IMR-90 (cell line): ENCODE measurements at regions not wholly inside any gene's neighbourhood (a gene's known extent, or its start where the extent isn't known, plus 50 kb on each side); places are given as distances from the start of the nearest gene placed in this dataset.

Experiments
- ATAC-seq: fragments of 200-7000 bp; cut with Tn5 transposase; 2 replicates; pipeline ENCODE4 v1.9.1; 2020; ENCODE audit warnings: low read depth, mild to moderate bottlenecking, moderate library complexity
- BruUV-seq: library from RNA; stranded (reverse); fragments of 400-500 nt; replicated peaks from 2 replicates; lab custom pipeline; 2021; lab: Mats Ljungman, UMichigan
- CTCF ChIA-PET: fragments of 300-600 bp; formaldehyde crosslinking; extraction: SDS; loops from one replicate; lab custom pipeline; 2021; ENCODE audit warnings: antibody characterized with exemption; lab: Yijun Ruan, JAX
- POLR2A ChIA-PET: fragments of 300-600 bp; sonication (Branson Sonifier 250); formaldehyde crosslinking; loops from one replicate; lab custom pipeline; 2022; ENCODE audit warnings: antibody characterized with exemption; ENCODE audit not compliant: unreplicated experiment; lab: Charles Lee
- DNase-seq: peaks from one replicate; pipeline ENCODE4 v3.0.0; 2013
- H2AFZ ChIP-seq: replicated peaks from 2 replicates; pipeline ENCODE3; 2013; ENCODE audit warnings: low read length, mild to moderate bottlenecking; ENCODE audit not compliant: poor library complexity
- H2AK5ac ChIP-seq: 2 replicates; pipeline ENCODE4 v1.6.1; 2013; ENCODE audit warnings: low read depth, low read length, inconsistent platforms
- H2AK9ac ChIP-seq: replicated peaks from 2 replicates; pipeline ENCODE3; 2013; ENCODE audit warnings: mild to moderate bottlenecking, low read depth, low read length, moderate library complexity; ENCODE audit not compliant: poor library complexity
- H2BK120ac ChIP-seq: 2 replicates; pipeline ENCODE4 v1.6.1; 2013; ENCODE audit warnings: low read depth, low read length, inconsistent platforms
- H2BK15ac ChIP-seq: 3 replicates; pipeline ENCODE4 v1.6.1; 2013; ENCODE audit warnings: low read depth, low read length, inconsistent platforms
- H2BK20ac ChIP-seq: 2 replicates; pipeline ENCODE4 v1.6.1; 2013; ENCODE audit warnings: low read depth, mild to moderate bottlenecking, inconsistent platforms, low read length, moderate library complexity
- H2BK5ac ChIP-seq: 2 replicates; pipeline ENCODE4 v1.6.1; 2013; ENCODE audit warnings: mild to moderate bottlenecking, low read depth, low read length, inconsistent platforms; ENCODE audit not compliant: poor library complexity, severe bottlenecking
- H3K14ac ChIP-seq: replicated peaks from 2 replicates; pipeline ENCODE4 v1.6.1; 2013; ENCODE audit warnings: low read depth, low read length, inconsistent platforms
- H3K18ac ChIP-seq: 2 replicates; pipeline ENCODE4 v1.6.1; 2013; ENCODE audit warnings: low read depth, low read length, control low read depth
- H3K23ac ChIP-seq: 2 replicates; pipeline ENCODE4 v1.6.1; 2013; ENCODE audit warnings: low read depth, low read length, inconsistent platforms
- H3K27ac ChIP-seq: 2 replicates; pipeline ENCODE4 v1.5.1; 2013; ENCODE audit warnings: mild to moderate bottlenecking, control low read depth, low read length; ENCODE audit not compliant: insufficient read depth
- H3K27me3 ChIP-seq: 2 replicates; pipeline ENCODE4 v1.6.1; 2013; ENCODE audit warnings: low read length; ENCODE audit not compliant: control insufficient read depth, insufficient read depth
- H3K36me3 ChIP-seq: 2 replicates; pipeline ENCODE4 v1.6.1; 2013; ENCODE audit warnings: low read length, mixed read lengths; ENCODE audit not compliant: control insufficient read depth, insufficient read depth
- H3K4ac ChIP-seq: 2 replicates; pipeline ENCODE4 v1.6.1; 2013; ENCODE audit warnings: low read depth, low read length, inconsistent platforms
- H3K4me1 ChIP-seq: 2 replicates; pipeline ENCODE4 v1.6.1; 2013; ENCODE audit warnings: low read length, mixed read lengths; ENCODE audit not compliant: control insufficient read depth, insufficient read depth
- H3K4me2 ChIP-seq: 2 replicates; pipeline ENCODE4 v1.6.1; 2013; ENCODE audit warnings: low read depth, mild to moderate bottlenecking, control low read depth, low read length, moderate library complexity
- H3K4me3 ChIP-seq: 2 replicates; pipeline ENCODE4 v1.5.1; 2013; ENCODE audit warnings: low read depth, mild to moderate bottlenecking, control low read depth, low read length, moderate library complexity; ENCODE audit not compliant: insufficient read depth
- H3K56ac ChIP-seq: 2 replicates; pipeline ENCODE4 v1.6.1; 2013; ENCODE audit warnings: low read length, inconsistent platforms; ENCODE audit not compliant: insufficient read depth; ENCODE audit errors: extremely low read depth
- H3K79me1 ChIP-seq, 2 experiments: 2 replicates each; pipeline ENCODE4 v1.6.1; 2013; ENCODE audit warnings: low read length in 2 of 2, inconsistent platforms in 1 of 2, low read depth in 1 of 2
- H3K9ac ChIP-seq: 2 replicates; pipeline ENCODE4 v1.6.1; 2013; ENCODE audit warnings: low read depth, low read length, control low read depth
- H3K9me1 ChIP-seq: 2 replicates; pipeline ENCODE4 v1.6.1; 2013; ENCODE audit warnings: low read length, inconsistent platforms; ENCODE audit not compliant: insufficient read depth
- H3K9me3 ChIP-seq: 2 replicates; pipeline ENCODE4 v1.6.1; 2013; ENCODE audit warnings: low read length; ENCODE audit not compliant: control insufficient read depth, insufficient read depth
- H4K20me1 ChIP-seq: 2 replicates; pipeline ENCODE4 v1.6.1; 2013; ENCODE audit warnings: low read length, inconsistent platforms; ENCODE audit not compliant: insufficient read depth
- H4K5ac ChIP-seq: 2 replicates; pipeline ENCODE4 v1.6.1; 2013; ENCODE audit warnings: mild to moderate bottlenecking, low read depth, low read length, control low read depth
- H4K8ac ChIP-seq, 2 experiments: 2 replicates each; pipeline ENCODE4 v1.6.1; 2013; ENCODE audit warnings: low read depth in 2 of 2, low read length in 2 of 2, control low read depth in 1 of 2, inconsistent platforms in 1 of 2
- H4K91ac ChIP-seq: 2 replicates; pipeline ENCODE4 v1.6.1; 2013; ENCODE audit warnings: low read depth, low read length, inconsistent platforms; ENCODE audit not compliant: insufficient read depth
- CHD1 ChIP-seq: IDR thresholded peaks from 2 replicates; pipeline ENCODE4 v1.6.1; 2012; ENCODE audit warnings: low read depth, low read length, improper control_type of control experiment
- ELK1 ChIP-seq: fragments of 150-350 bp; IDR thresholded peaks from 2 replicates; pipeline ENCODE4 v1.6.1; 2016; ENCODE audit warnings: low read depth, mild to moderate bottlenecking, low read length, moderate library complexity, borderline replicate concordance
- MAZ ChIP-seq: IDR thresholded peaks from 2 replicates; pipeline ENCODE4 v1.6.1; 2012; ENCODE audit warnings: low read depth, mild to moderate bottlenecking, low read length, improper control_type of control experiment, moderate library complexity, borderline replicate concordance
- MXI1 ChIP-seq: IDR thresholded peaks from 2 replicates; pipeline ENCODE4 v1.6.1; 2012; ENCODE audit warnings: low read depth, mild to moderate bottlenecking, low read length, moderate library complexity, borderline replicate concordance
- POLR2A ChIP-seq: IDR thresholded peaks from 2 replicates; pipeline ENCODE4 v1.6.1; 2012; ENCODE audit warnings: mild to moderate bottlenecking, low read depth, low read length
- USF2 ChIP-seq: fragments of 150-350 bp; IDR thresholded peaks from 2 replicates; pipeline ENCODE4 v1.6.1; 2017; ENCODE audit warnings: mild to moderate bottlenecking, antibody characterized with exemption, low read length, low read depth
- WGBS, 2 experiments: methylation state at CpG; one replicate each; pipeline versions ENCODE4 v1.1.5 to v1.1.7; 2013; ENCODE audit warnings: missing lambda C conversion rate in 2 of 2; ENCODE audit not compliant: insufficient read length in 1 of 2; ENCODE audit errors: extremely low coverage in 2 of 2; 5-methylcytosine and 5-hydroxymethylcytosine counted together
- dilution Hi-C: fragments of 300-500 bp; cut with HindIII; formaldehyde crosslinking; loops from one replicate; pipeline ENCODE4 v1.14.3; 2018; ENCODE audit warnings: low sequenced_read_pairs; ENCODE audit not compliant: unreplicated experiment
- in situ Hi-C: fragments of 300-500 bp; cut with MboI; formaldehyde crosslinking; loops from 3 replicates; pipeline ENCODE4 v1.14.3; 2019; ENCODE audit warnings: low sequenced_read_pairs, inconsistent platforms, mixed read lengths
- intact Hi-C: fragments of 100-400 bp; cut with micrococcal nuclease; formaldehyde crosslinking; loops from 2 replicates; pipeline ENCODE4 v1.10.0; 2022

GRCh38 chr12:125267114-125267513 lies 201.9 kb downstream of the AACS start:
- no peak for DNase-seq
- no peak overlapping the region for H2BK5ac ChIP-seq
- in situ Hi-C loops (no loop called here), intact Hi-C loops (no loop called here), dilution Hi-C loops (no loop called here)
- no peak overlapping the region for H3K4me2 ChIP-seq
- H3K18ac ChIP-seq = no peak overlapping the region
- no peak overlapping the region for H2AFZ ChIP-seq
- WGBS, 2 experiments = 80% methylated on average over 2 of the region's 5 CpGs; no CpG with 5 or more reads in 1 of the 2 experiments
- no peak overlapping the region for H2AK9ac ChIP-seq
- H3K14ac ChIP-seq = no peak overlapping the region
- H3K56ac ChIP-seq = no peak overlapping the region
- no peak overlapping the region for H3K4me3 ChIP-seq
- H4K20me1 ChIP-seq = no peaks in the 10 kb centered on the region
- H4K5ac ChIP-seq = no peak overlapping the region
- no TSS peak for BruUV-seq
- H3K9me3 ChIP-seq = peaks cover 7% of the 10 kb centered on the region
- H2BK20ac ChIP-seq = no peak overlapping the region
- H3K79me1 ChIP-seq = no peaks in the 10 kb centered on the region
- H3K27ac ChIP-seq = no peak overlapping the region
- H2BK15ac ChIP-seq = no peak overlapping the region
- ChIA-PET CTCF (no interaction called here), POLR2A (no interaction called here)
- H3K36me3 ChIP-seq = no peaks in the 10 kb centered on the region
- H3K9me1 ChIP-seq = no peaks in the 10 kb centered on the region
- H3K4me1 ChIP-seq = no peaks in the 10 kb centered on the region
- H4K8ac ChIP-seq = no peak overlapping the region
- H3K27me3 ChIP-seq = no peaks in the 10 kb centered on the region
- H2BK120ac ChIP-seq = no peak overlapping the region
- no peak overlapping the region for H3K23ac ChIP-seq
- no peak overlapping the region for H2AK5ac ChIP-seq
- no peak overlapping the region for H3K4ac ChIP-seq
- H4K91ac ChIP-seq = no peak overlapping the region
- no peak overlapping the region for H3K9ac ChIP-seq
- no peak for ATAC-seq
- TF ChIP-seq MAZ (no peak), USF2 (no peak), POLR2A (no peak), MXI1 (no peak), CHD1 (no peak), ELK1 (no peak)
